GM12878 (cell line): ENCODE measurements at regions not wholly inside any gene's neighbourhood (a gene's known extent, or its start where the extent isn't known, plus 50 kb on each side); places are given as distances from the start of the nearest gene placed in this dataset.

Source experiments
- ATAC-seq: fragments of 200-7000 bp; cut with Tn5 transposase; 3 replicates; pipeline ENCODE4 v1.9.1; 2020; ENCODE audit warnings: mild to moderate bottlenecking, moderate library complexity
- BruUV-seq: library from RNA; stranded (reverse); fragments of 400-500 nt; replicated peaks from 2 replicates; lab custom pipeline; 2021; lab: Mats Ljungman, UMichigan
- CTCF ChIA-PET: fragments of 300-600 bp; sonication (Branson Sonifier 250); formaldehyde crosslinking; extraction: SDS; loops from one replicate; lab custom pipeline; 2021; ENCODE audit warnings: inconsistent platforms; lab: Yijun Ruan, JAX
- POLR2A ChIA-PET: fragments of 350-600 bp; formaldehyde crosslinking; extraction: SDS; loops from one replicate; lab custom pipeline; 2021; ENCODE audit warnings: inconsistent platforms; lab: Charles Lee
- RAD21 ChIA-PET: fragments of 300-600 bp; sonication (Branson Sonifier 250); formaldehyde crosslinking; loops from one replicate; lab custom pipeline; 2023; ENCODE audit warnings: antibody characterized with exemption; ENCODE audit not compliant: unreplicated experiment; lab: Charles Lee
- SMC1A ChIA-PET: fragments of 300-600 bp; sonication (Branson Sonifier 250); formaldehyde crosslinking; loops from one replicate; lab custom pipeline; 2023; ENCODE audit not compliant: unreplicated experiment, uncharacterized antibody; lab: Charles Lee
- DNase-seq: peaks from one replicate; pipeline ENCODE4 v3.0.0-alpha.2; 2011; ENCODE audit warnings: low read depth, low spot score
- FAIRE-seq: peaks from 3 replicates; lab custom pipeline; 2011; peaks lifted over from hg19 to GRCh38; lab: Jason Lieb, UNC
- H2AFZ ChIP-seq: 2 replicates; pipeline ENCODE4 v1.6.0; 2011; ENCODE audit warnings: low read depth, low read length, control low read depth; ENCODE audit not compliant: control insufficient read depth
- H3K27ac ChIP-seq: 2 replicates; pipeline ENCODE4 v1.5.1; 2011; ENCODE audit warnings: control low read depth; ENCODE audit not compliant: control insufficient read depth, insufficient read depth
- H3K27me3 ChIP-seq, 2 experiments: replicated peaks in 1 of 2; 2 replicates each; pipeline versions ENCODE4 v1.6.0 to v1.6.1; 2011; ENCODE audit warnings: low read length in 1 of 2; ENCODE audit not compliant: control insufficient read depth in 2 of 2, insufficient read depth in 2 of 2
- H3K36me3 ChIP-seq, 2 experiments: 2 replicates each; pipeline ENCODE4 v1.5.1; 2011; ENCODE audit warnings: low read length in 1 of 2; ENCODE audit not compliant: control insufficient read depth in 2 of 2, insufficient read depth in 2 of 2
- H3K4me1 ChIP-seq: 2 replicates; pipeline ENCODE4 v1.6.1; 2011; ENCODE audit warnings: mild to moderate bottlenecking, low read length, moderate library complexity, mixed read lengths; ENCODE audit not compliant: control insufficient read depth, insufficient read depth
- H3K4me2 ChIP-seq: 2 replicates; pipeline ENCODE4 v1.6.0; 2011; ENCODE audit warnings: control low read depth; ENCODE audit not compliant: control insufficient read depth, insufficient read depth
- H3K4me3 ChIP-seq: fragments of 200-600 bp; sonication (generic); 2 replicates; pipeline ENCODE4 v1.5.1; 2016
- H3K79me2 ChIP-seq: 2 replicates; pipeline ENCODE4 v1.6.0; 2011; ENCODE audit warnings: low read length; ENCODE audit not compliant: control insufficient read depth, insufficient read depth
- H3K9ac ChIP-seq: 2 replicates; pipeline ENCODE4 v1.8.0; 2011; ENCODE audit warnings: low read length, control low read depth, mixed read lengths; ENCODE audit not compliant: control insufficient read depth, insufficient read depth
- H3K9me3 ChIP-seq: replicated peaks from 3 replicates; pipeline ENCODE4 v1.5.1; 2011; ENCODE audit warnings: mild to moderate bottlenecking, low read length; ENCODE audit not compliant: control insufficient read depth, insufficient read depth
- H4K20me1 ChIP-seq: 2 replicates; pipeline ENCODE4 v1.6.0; 2011; ENCODE audit not compliant: control insufficient read depth, insufficient read depth
- CEBPZ ChIP-seq: fragments of 150-350 bp; IDR thresholded peaks from 2 replicates; pipeline ENCODE4 v1.6.1; 2016; ENCODE audit warnings: low read depth, low read length
- CREM ChIP-seq: IDR thresholded peaks from 2 replicates; pipeline ENCODE4 v1.6.1; 2014; ENCODE audit warnings: antibody characterized with exemption, low read depth
- JUNB ChIP-seq: IDR thresholded peaks from 2 replicates; pipeline ENCODE4 v1.6.1; 2016; ENCODE audit warnings: antibody characterized with exemption, mild to moderate bottlenecking
- KLF5 ChIP-seq: fragments of 450-650 bp; IDR thresholded peaks from 2 replicates; pipeline ENCODE4 v1.6.1; 2014; ENCODE audit warnings: mild to moderate bottlenecking; ENCODE audit not compliant: partially characterized antibody
- POLR2AphosphoS2 ChIP-seq: IDR thresholded peaks from 2 replicates; pipeline ENCODE4 v1.6.1; 2011; ENCODE audit warnings: low read depth, mild to moderate bottlenecking, low read length, improper control_type of control experiment, moderate library complexity
- POU2F2 ChIP-seq: IDR thresholded peaks from 3 replicates; pipeline ENCODE4 v1.6.1; 2011; ENCODE audit warnings: low read depth, mild to moderate bottlenecking, low read length, borderline replicate concordance
- RFX5 ChIP-seq: IDR thresholded peaks from 2 replicates; pipeline ENCODE4 v1.6.1; 2011; ENCODE audit warnings: low read depth, low read length, improper control_type of control experiment
- STAT3 ChIP-seq: IDR thresholded peaks from 2 replicates; pipeline ENCODE4 v1.6.1; 2011; ENCODE audit warnings: low read depth, low read length, improper control_type of control experiment
- ZNF217 ChIP-seq: fragments of 450-650 bp; IDR thresholded peaks from 2 replicates; pipeline ENCODE4 v1.6.1; 2017; ENCODE audit warnings: antibody characterized with exemption, mild to moderate bottlenecking
- ZNF24 ChIP-seq: fragments of 450-650 bp; IDR thresholded peaks from 2 replicates; pipeline ENCODE4 v1.6.1; 2017; ENCODE audit warnings: antibody characterized with exemption, mild to moderate bottlenecking
- WGBS: methylation state at CpG from one replicate; pipeline ENCODE4 v1.1.6; 2016; ENCODE audit warnings: low lambda C conversion rate; ENCODE audit not compliant: insufficient replicate concordance, insufficient coverage; ENCODE audit errors: missing lambda C conversion rate; 5-methylcytosine and 5-hydroxymethylcytosine counted together
- in situ Hi-C: fragments of 300-500 bp; cut with MboI; formaldehyde crosslinking; loops from 9 replicates; pipeline ENCODE4 v1.14.3; 2018; ENCODE audit warnings: mixed read lengths
- intact Hi-C: fragments of 100-400 bp; cut with micrococcal nuclease; formaldehyde crosslinking; loops from one replicate; pipeline ENCODE4 v1.14.2; 2022; ENCODE audit not compliant: unreplicated experiment

- Histone ChIP-seq H3K9me3 (no peaks in the 10 kb centered on the region), H3K36me3 (no peaks in the 10 kb centered on the region), H3K4me2 (no peak overlapping the region), H3K4me1 (no peaks in the 10 kb centered on the region), H3K79me2 (no peaks in the 10 kb centered on the region), H2AFZ (no peak overlapping the region), H3K27ac (no peak overlapping the region), H3K9ac (no peak overlapping the region), H3K27me3 (no peaks in the 10 kb centered on the region), H3K4me3 (no peak overlapping the region), H4K20me1 (no peaks in the 10 kb centered on the region)
- ChIA-PET SMC1A (no interaction called here), RAD21 (no interaction called here), CTCF (no interaction called here), POLR2A (no interaction called here)
- no peak for ATAC-seq
- TF ChIP-seq CEBPZ (no peak), STAT3 (no peak), RFX5 (no peak), ZNF24 (no peak), ZNF217 (no peak), POU2F2 (no peak), JUNB (no peak), CREM (no peak), KLF5 (no peak), POLR2AphosphoS2 (no peak)
- no peak for FAIRE-seq
- WGBS = 44% methylated on average over 2 of the region's 2 CpGs
- intact Hi-C loops (no loop called here), in situ Hi-C loops (no loop called here)
- DNase-seq = no peak
- no TSS peak for BruUV-seq
Observed at GRCh38 chr5:100026606-100027005, 508.6 kb upstream of the FAM174A start.
